HL-60 (cell line): ENCODE measurements at regions not wholly inside any gene's neighbourhood (a gene's known extent, or its start where the extent isn't known, plus 50 kb on each side); places are given as distances from the start of the nearest gene placed in this dataset.

ENCODE experiments used
- POLR2AphosphoS5 ChIP-seq: IDR thresholded peaks from 2 replicates; pipeline ENCODE4 v1.6.1; 2012; ENCODE audit warnings: low read depth
- SPI1 ChIP-seq: IDR thresholded peaks from 2 replicates; pipeline ENCODE4 v1.6.1; 2012; ENCODE audit warnings: low read depth, mild to moderate bottlenecking, borderline replicate concordance
- TF ChIP-seq, protein P1 (sequence below): IDR thresholded peaks from one replicate; pipeline ENCODE4 v1.5.1; 2011; ENCODE audit warnings: low read length, control low read depth, inconsistent platforms; ENCODE audit not compliant: insufficient read depth

GRCh38 chr17:13843862-13844635 lies 225.3 kb upstream of the COX10 start:
- TF ChIP-seq, protein P1, sequence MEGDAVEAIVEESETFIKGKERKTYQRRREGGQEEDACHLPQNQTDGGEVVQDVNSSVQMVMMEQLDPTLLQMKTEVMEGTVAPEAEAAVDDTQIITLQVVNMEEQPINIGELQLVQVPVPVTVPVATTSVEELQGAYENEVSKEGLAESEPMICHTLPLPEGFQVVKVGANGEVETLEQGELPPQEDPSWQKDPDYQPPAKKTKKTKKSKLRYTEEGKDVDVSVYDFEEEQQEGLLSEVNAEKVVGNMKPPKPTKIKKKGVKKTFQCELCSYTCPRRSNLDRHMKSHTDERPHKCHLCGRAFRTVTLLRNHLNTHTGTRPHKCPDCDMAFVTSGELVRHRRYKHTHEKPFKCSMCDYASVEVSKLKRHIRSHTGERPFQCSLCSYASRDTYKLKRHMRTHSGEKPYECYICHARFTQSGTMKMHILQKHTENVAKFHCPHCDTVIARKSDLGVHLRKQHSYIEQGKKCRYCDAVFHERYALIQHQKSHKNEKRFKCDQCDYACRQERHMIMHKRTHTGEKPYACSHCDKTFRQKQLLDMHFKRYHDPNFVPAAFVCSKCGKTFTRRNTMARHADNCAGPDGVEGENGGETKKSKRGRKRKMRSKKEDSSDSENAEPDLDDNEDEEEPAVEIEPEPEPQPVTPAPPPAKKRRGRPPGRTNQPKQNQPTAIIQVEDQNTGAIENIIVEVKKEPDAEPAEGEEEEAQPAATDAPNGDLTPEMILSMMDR, result no peak
- TF ChIP-seq POLR2AphosphoS5 (no peak), SPI1 (no peak)
